ENCODE measurements at regions not wholly inside any gene's neighbourhood (a gene's known extent, or its start where the extent isn't known, plus 50 kb on each side); places are given as distances from the start of the nearest gene placed in this dataset.

GRCh38 chr9:28155067-28155466, 581.8 kb upstream of the C9orf72 start:
- TF ChIP-seq CTCF (IDR thresholded peaks at IDR 0.05; ENCODE audit: low read depth, low read length, poor library complexity, severe bottlenecking): no peak
- no peak for TF ChIP-seq EZH2phosphoT487 (IDR thresholded peaks at IDR 0.05; ENCODE audit: borderline replicate concordance, low read length)

All from DOHH2 (cell line).